HepG2 (cell line): ENCODE measurements at regions not wholly inside any gene's neighbourhood (a gene's known extent, or its start where the extent isn't known, plus 50 kb on each side); places are given as distances from the start of the nearest gene placed in this dataset.

ENCODE experiments used
- ATF1 ChIP-seq: IDR thresholded peaks from 2 replicates; pipeline ENCODE4 v1.6.1; 2016; ENCODE audit warnings: mild to moderate bottlenecking, control low read depth
- ATF7-NPFF ChIP-seq: sonication (generic); formaldehyde crosslinking; IDR thresholded peaks from 2 replicates; pipeline ENCODE4 v1.8.1; 2023; ENCODE audit warnings: mild to moderate bottlenecking, low read depth, missing genetic modification reagents, moderate library complexity
- BCL6 ChIP-seq: IDR thresholded peaks from 2 replicates; pipeline ENCODE4 v1.6.1; 2016; ENCODE audit warnings: missing genetic modification reagents, missing compliant biosample characterization
- FOXA3 ChIP-seq: IDR thresholded peaks from 2 replicates; pipeline ENCODE4 v1.6.1; 2016; ENCODE audit warnings: missing genetic modification reagents, missing compliant biosample characterization
- GATAD2A ChIP-seq: IDR thresholded peaks from 2 replicates; pipeline ENCODE4 v1.6.1; 2016
- JUN ChIP-seq: sonication (generic); formaldehyde crosslinking; IDR thresholded peaks from 2 replicates; pipeline ENCODE4 v1.4.0; 2020; ENCODE audit warnings: mild to moderate bottlenecking, missing genetic modification reagents
- KAT8 ChIP-seq: IDR thresholded peaks from 2 replicates; pipeline ENCODE4 v1.6.1; 2016; ENCODE audit warnings: missing genetic modification reagents, missing compliant biosample characterization
- KMT2B ChIP-seq: IDR thresholded peaks from 2 replicates; pipeline ENCODE4 v1.6.1; 2016; ENCODE audit warnings: missing genetic modification reagents, missing compliant biosample characterization
- MBD4 ChIP-seq: IDR thresholded peaks from 2 replicates; pipeline ENCODE4 v1.6.1; 2012; ENCODE audit warnings: low read length, inconsistent platforms, borderline replicate concordance
- MED1 ChIP-seq: sonication (generic); formaldehyde crosslinking; IDR thresholded peaks from 2 replicates; pipeline ENCODE4 v1.4.0; 2020; ENCODE audit warnings: missing genetic modification reagents
- MED13 ChIP-seq: sonication (generic); formaldehyde crosslinking; IDR thresholded peaks from 2 replicates; pipeline ENCODE4 v1.5.0; 2020; ENCODE audit warnings: missing genetic modification reagents
- POGZ ChIP-seq: sonication (generic); formaldehyde crosslinking; IDR thresholded peaks from 2 replicates; pipeline ENCODE4 v1.4.0; 2020; ENCODE audit warnings: mild to moderate bottlenecking, missing genetic modification reagents
- RBM22 ChIP-seq: fragments of 200-400 bp; formaldehyde crosslinking; optimal IDR thresholded peaks from 2 replicates; pipeline ENCODE3; 2017; ENCODE audit warnings: mild to moderate bottlenecking, low read length, moderate library complexity
- SAP130 ChIP-seq: IDR thresholded peaks from 2 replicates; pipeline ENCODE4 v1.6.1; 2016; ENCODE audit warnings: low read depth
- SOX6 ChIP-seq, 2 experiments: fragments of 450-650 bp in 1 of 2; sonication (generic) in 1 of 2; formaldehyde crosslinking in 1 of 2; IDR thresholded peaks; 2 replicates each; pipeline versions ENCODE4 v1.4.0 to v1.6.1; 2017 to 2020; ENCODE audit warnings: antibody characterized with exemption in 1 of 2, mild to moderate bottlenecking in 1 of 2, missing genetic modification reagents in 1 of 2
- ZNF383 ChIP-seq: sonication (generic); formaldehyde crosslinking; IDR thresholded peaks from 2 replicates; pipeline ENCODE4 v1.4.0; 2020; ENCODE audit warnings: missing genetic modification reagents, mild to moderate bottlenecking, borderline replicate concordance
- TF ChIP-seq, protein P1 (sequence below): sonication (generic); formaldehyde crosslinking; IDR thresholded peaks from 2 replicates; pipeline ENCODE4 v1.4.0; 2020; ENCODE audit warnings: missing genetic modification reagents, borderline replicate concordance
- TF ChIP-seq, protein P2 (sequence below): sonication (generic); formaldehyde crosslinking; IDR thresholded peaks from 2 replicates; pipeline ENCODE4 v1.4.0; 2020; ENCODE audit warnings: missing genetic modification reagents
- TF ChIP-seq, protein P3 (sequence below): sonication (generic); formaldehyde crosslinking; IDR thresholded peaks from 2 replicates; pipeline ENCODE4 v1.5.1; 2020; ENCODE audit warnings: mild to moderate bottlenecking, missing genetic modification reagents
- TF ChIP-seq, protein P4 (sequence below): fragments of 450-650 bp; IDR thresholded peaks from 2 replicates; pipeline ENCODE4 v1.6.1; 2016
- TF ChIP-seq, protein P5 (sequence below): sonication (generic); formaldehyde crosslinking; IDR thresholded peaks from 2 replicates; pipeline ENCODE4 v1.4.0; 2020; ENCODE audit warnings: missing genetic modification reagents

DNA sequence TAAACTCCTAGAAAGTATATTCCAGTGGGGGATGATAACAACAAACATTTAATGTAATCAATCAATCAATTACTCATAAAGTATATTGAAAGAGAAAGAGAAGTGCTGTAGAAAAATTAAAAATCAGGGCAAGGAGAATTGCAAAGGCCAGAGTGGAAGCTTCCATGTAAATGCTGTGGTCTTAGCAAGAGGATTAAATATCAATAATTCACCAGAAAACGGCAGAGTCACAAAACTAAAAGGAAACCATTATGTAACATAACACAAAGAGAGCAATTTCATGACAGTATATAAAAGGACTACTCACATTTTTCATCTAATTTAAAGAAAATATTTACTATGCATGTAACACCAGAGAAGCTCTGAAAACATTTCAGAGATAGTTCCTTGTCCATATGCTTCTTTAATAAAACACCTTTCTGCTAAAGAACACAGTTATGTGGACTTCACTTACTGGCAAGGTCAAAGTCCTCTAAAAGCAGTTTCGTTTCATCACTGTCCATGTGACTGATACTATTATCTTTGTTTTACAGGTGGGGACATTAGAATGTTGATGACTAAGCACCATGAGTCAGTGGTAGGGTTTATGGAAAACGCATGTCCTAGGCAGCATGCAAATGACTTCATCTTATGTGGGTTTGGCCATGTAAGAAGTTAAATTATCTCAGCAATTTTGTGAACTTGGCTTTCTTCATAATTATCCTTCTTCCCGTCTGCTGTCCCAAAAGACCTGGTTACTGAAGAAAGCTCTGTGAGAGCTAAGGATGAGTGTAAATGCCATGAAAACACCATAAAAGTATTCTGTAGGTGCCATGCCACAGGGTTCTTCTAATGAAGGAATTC is 185.8 kb upstream of the TENT5A start (continued):
- TF ChIP-seq, protein P1, sequence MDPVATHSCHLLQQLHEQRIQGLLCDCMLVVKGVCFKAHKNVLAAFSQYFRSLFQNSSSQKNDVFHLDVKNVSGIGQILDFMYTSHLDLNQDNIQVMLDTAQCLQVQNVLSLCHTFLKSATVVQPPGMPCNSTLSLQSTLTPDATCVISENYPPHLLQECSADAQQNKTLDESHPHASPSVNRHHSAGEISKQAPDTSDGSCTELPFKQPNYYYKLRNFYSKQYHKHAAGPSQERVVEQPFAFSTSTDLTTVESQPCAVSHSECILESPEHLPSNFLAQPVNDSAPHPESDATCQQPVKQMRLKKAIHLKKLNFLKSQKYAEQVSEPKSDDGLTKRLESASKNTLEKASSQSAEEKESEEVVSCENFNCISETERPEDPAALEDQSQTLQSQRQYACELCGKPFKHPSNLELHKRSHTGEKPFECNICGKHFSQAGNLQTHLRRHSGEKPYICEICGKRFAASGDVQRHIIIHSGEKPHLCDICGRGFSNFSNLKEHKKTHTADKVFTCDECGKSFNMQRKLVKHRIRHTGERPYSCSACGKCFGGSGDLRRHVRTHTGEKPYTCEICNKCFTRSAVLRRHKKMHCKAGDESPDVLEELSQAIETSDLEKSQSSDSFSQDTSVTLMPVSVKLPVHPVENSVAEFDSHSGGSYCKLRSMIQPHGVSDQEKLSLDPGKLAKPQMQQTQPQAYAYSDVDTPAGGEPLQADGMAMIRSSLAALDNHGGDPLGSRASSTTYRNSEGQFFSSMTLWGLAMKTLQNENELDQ = no peak
- peak; percentile 52; the same call in 1 of the 2 replicates for TF ChIP-seq BCL6
- no peak for TF ChIP-seq SOX6 (IDR thresholded peaks at IDR 0.05)
- TF ChIP-seq SOX6 (CRISPR knock-in tag; IDR thresholded peaks at IDR 0.05) = peak; percentile 76
- TF ChIP-seq, protein P2, sequence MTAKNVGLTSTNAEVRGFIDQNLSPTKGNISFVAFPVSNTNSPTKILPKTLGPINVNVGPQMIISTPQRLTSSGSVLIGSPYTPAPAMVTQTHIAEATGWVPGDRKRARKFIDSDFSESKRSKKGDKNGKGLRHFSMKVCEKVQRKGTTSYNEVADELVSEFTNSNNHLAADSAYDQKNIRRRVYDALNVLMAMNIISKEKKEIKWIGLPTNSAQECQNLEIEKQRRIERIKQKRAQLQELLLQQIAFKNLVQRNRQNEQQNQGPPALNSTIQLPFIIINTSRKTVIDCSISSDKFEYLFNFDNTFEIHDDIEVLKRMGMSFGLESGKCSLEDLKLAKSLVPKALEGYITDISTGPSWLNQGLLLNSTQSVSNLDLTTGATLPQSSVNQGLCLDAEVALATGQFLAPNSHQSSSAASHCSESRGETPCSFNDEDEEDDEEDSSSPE (CRISPR knock-in tag) = no peak
- TF ChIP-seq ATF7-NPFF (CRISPR knock-in tag) = no peak
- TF ChIP-seq KMT2B (CRISPR knock-in tag) = 0 out of 2 replicates have a peak, but pooled peaks have one; percentile 60
- TF ChIP-seq MBD4 = peak; percentile 77; the same call in 1 of the 2 replicates
- TF ChIP-seq RBM22 = no peak
- TF ChIP-seq, protein P3, sequence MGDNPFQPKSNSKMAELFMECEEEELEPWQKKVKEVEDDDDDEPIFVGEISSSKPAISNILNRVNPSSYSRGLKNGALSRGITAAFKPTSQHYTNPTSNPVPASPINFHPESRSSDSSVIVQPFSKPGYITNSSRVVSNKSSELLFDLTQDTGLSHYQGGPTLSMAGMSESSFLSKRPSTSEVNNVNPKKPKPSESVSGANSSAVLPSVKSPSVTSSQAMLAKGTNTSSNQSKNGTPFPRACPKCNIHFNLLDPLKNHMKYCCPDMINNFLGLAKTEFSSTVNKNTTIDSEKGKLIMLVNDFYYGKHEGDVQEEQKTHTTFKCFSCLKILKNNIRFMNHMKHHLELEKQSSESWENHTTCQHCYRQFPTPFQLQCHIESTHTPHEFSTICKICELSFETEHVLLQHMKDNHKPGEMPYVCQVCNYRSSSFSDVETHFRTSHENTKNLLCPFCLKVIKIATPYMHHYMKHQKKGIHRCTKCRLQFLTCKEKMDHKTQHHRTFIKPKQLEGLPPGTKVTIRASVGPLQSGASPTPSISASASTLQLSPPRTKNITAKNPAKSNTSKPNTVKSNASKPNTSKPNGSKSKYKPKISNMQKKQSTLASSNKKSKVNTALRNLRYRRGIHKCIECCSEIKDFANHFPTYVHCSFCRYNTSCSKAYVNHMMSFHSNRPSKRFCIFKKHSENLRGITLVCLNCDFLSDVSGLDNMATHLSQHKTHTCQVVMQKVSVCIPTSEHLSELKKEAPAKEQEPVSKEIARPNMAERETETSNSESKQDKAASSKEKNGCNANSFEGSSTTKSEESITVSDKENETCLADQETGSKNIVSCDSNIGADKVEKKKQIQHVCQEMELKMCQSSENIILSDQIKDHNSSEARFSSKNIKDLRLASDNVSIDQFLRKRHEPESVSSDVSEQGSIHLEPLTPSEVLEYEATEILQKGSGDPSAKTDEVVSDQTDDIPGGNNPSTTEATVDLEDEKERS = 0 out of 2 replicates have a peak, but pooled peaks have one; percentile 22
- TF ChIP-seq, protein P4, sequence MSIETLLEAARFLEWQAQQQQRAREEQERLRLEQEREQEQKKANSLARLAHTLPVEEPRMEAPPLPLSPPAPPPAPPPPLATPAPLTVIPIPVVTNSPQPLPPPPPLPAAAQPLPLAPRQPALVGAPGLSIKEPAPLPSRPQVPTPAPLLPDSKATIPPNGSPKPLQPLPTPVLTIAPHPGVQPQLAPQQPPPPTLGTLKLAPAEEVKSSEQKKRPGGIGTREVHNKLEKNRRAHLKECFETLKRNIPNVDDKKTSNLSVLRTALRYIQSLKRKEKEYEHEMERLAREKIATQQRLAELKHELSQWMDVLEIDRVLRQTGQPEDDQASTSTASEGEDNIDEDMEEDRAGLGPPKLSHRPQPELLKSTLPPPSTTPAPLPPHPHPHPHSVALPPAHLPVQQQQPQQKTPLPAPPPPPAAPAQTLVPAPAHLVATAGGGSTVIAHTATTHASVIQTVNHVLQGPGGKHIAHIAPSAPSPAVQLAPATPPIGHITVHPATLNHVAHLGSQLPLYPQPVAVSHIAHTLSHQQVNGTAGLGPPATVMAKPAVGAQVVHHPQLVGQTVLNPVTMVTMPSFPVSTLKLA = 0 out of 2 replicates have a peak, but pooled peaks have one; percentile 5
- TF ChIP-seq, protein P5, sequence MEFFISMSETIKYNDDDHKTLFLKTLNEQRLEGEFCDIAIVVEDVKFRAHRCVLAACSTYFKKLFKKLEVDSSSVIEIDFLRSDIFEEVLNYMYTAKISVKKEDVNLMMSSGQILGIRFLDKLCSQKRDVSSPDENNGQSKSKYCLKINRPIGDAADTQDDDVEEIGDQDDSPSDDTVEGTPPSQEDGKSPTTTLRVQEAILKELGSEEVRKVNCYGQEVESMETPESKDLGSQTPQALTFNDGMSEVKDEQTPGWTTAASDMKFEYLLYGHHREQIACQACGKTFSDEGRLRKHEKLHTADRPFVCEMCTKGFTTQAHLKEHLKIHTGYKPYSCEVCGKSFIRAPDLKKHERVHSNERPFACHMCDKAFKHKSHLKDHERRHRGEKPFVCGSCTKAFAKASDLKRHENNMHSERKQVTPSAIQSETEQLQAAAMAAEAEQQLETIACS = no peak
- TF ChIP-seq JUN (CRISPR knock-in tag) = 0 out of 2 replicates have a peak, but pooled peaks have one; percentile 30
- 0 out of 2 replicates have a peak, but pooled peaks have one; percentile 24 for TF ChIP-seq ATF1
- TF ChIP-seq MED13 (CRISPR knock-in tag) = no peak
- peak; percentile 92 for TF ChIP-seq POGZ
- peak; percentile 90 for TF ChIP-seq GATAD2A (CRISPR knock-in tag)
- peak; percentile 64; the same call in 1 of the 2 replicates for TF ChIP-seq KAT8 (CRISPR knock-in tag)
- TF ChIP-seq MED1 (CRISPR knock-in tag) = peak; percentile 47; the same call in 1 of the 2 replicates
- TF ChIP-seq ZNF383 (CRISPR knock-in tag) = no peak
- peak; percentile 83 for TF ChIP-seq SAP130
- TF ChIP-seq FOXA3 = peak; percentile 47; the same call in 1 of the 2 replicates
